SK-N-SH (cell line): ENCODE measurements at regions not wholly inside any gene's neighbourhood (a gene's known extent, or its start where the extent isn't known, plus 50 kb on each side); places are given as distances from the start of the nearest gene placed in this dataset.

Experiments used
- CTCF ChIP-seq: fragments of 200-600 bp; sonication (generic); IDR thresholded peaks from 2 replicates; pipeline ENCODE4 v1.6.1; 2017; ENCODE audit warnings: antibody characterized with exemption, mild to moderate bottlenecking, moderate library complexity
- POLR2AphosphoS5 ChIP-seq: IDR thresholded peaks from 2 replicates; pipeline ENCODE4 v1.6.1; 2012; ENCODE audit warnings: low read depth, low read length
- REST ChIP-seq: IDR thresholded peaks from 2 replicates; pipeline ENCODE4 v1.6.1; 2012; ENCODE audit warnings: mild to moderate bottlenecking, low read depth, low read length, moderate library complexity
- SIN3A ChIP-seq: IDR thresholded peaks from 2 replicates; pipeline ENCODE4 v1.6.1; 2012; ENCODE audit warnings: low read depth, mild to moderate bottlenecking, low read length, moderate library complexity, borderline replicate concordance

DNA sequence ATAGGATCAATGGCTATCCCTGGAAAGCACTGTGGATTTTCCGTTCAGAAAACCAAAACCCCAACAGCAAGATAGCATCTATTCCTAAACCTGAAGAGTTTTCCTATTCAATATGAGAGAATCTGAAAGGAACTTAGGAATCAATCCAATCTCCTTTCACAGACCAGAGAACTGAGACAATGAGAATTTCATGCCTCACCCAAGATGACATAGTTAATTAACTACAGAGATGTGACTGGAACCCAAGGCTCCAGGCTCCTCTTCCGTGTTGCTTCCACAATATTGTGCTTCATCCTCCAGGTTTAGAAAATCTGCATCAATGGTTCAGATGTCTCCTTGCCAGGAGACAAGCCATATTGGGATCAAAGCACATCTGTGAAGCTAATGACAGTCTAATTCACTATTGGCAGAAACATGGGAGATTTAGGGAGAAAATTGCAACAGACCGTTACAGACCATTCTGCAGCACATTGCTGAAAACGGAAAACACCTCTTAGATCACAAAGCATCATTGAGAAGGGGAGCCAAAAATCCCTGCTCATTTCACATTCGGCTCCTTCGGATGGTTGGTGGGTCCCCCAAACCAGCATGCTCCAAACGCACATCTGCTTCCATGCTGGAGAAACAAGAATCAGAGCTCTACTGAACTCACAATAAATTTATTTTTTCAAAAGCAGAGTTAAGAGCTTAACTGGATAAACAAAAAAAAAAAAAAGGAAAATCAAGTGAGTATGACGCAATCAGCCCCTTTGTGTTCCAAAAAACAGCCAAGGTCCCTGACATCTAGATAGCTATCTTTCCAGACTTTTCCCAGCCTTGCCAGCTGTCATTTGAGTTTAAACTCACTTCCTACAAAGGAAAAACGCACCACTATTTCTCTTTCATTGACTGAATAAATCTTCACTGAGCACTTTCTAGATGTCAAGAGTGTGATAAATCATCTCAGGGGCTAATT lies 290.3 kb downstream of the C1D start:
- TF ChIP-seq CTCF (no peak), REST (no peak), SIN3A (no peak), POLR2AphosphoS5 (no peak)
